ENCODE measurements at regions not wholly inside any gene's neighbourhood (a gene's known extent, or its start where the extent isn't known, plus 50 kb on each side); places are given as distances from the start of the nearest gene placed in this dataset.

DNA sequence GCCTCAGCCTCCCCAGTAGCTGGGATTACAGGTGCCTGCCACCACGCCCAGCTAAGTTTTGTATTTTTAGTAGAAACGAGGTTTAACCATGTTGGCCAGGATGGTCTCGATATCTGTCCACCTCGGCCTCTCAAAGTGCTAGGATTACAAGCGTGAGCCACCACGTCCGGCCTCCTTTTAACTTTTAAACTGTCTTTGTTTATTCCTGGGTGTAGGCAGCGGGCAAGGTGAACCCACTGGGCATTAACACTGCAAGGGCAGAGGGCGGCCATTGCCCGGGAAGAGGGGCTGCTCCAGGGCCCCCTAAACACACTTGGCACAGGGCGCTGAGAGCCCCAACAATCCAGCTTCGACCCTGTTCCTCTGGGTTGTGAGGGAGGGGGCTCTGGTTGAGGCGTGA lies 693.6 kb downstream of the BRD1 start:
- no peak for DNase-seq (ENCODE audit: low read depth in 2 of 2, low spot score in 1 of 2)

DNA sequence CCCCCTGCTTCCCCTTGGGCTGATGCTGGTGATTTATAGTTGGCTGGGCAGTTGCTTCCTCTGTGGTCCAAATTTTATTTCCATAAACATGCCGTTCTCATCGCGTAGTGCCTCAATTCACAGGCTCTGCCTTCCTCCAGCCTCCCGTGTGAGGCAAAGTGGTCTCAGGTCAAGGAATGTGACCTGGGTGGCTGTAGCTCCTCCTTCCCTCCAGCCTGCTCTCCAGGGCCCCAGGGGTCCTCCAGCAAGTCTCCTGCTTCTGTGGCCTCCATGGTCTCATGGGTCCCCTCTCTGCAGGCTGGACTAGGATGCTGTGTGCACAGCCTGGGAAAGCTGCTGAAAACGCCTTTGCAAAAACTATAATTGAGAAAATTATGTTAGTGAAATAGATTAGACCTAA lies 694.1 kb downstream of the BRD1 start:
- no peak for DNase-seq (ENCODE audit: low read depth in 2 of 2, low spot score in 1 of 2)

DNA sequence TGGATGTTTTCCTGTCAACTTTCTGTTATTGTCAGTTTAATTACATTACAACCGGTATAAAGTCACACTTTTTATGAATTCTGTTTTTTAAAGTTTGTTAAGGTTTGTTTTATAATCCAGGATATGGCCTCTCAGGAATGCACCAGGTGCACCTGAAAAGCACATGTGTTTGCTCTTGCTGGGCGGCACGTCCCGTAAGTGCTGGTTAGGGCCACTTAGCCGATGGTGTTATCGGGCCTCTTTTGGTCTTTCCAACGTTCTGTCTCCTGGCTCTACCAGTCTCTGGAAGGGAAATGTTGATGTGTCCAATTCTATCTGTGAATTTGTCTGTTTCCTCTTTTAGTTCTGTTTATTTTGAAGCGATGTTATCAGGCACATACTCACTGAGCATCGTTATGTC lies 695.7 kb downstream of the BRD1 start:
- no peak for DNase-seq (ENCODE audit: low read depth in 2 of 2, low spot score in 1 of 2)

DNA sequence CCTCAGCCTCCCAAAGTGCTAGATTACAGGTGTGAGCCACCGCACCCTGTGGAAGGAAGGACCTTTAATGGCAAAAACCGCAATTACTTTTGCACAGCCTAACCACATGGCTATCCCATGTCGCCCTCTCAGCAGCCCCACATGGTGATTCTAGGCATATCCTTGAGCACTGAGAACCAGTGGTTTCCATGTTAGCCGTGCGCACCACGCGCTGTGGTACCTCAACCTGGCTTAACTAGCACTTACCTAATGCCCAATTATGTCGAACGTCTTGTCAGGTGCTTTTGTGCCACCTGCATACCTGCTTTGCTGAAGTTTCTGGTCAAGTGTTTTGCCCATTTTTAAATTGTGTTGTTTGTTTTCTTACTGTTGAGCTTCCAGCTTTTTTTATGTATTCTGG lies 697.9 kb downstream of the BRD1 start:
- DNase-seq (ENCODE audit: low read depth in 2 of 2, low spot score in 1 of 2): no peak

DNA sequence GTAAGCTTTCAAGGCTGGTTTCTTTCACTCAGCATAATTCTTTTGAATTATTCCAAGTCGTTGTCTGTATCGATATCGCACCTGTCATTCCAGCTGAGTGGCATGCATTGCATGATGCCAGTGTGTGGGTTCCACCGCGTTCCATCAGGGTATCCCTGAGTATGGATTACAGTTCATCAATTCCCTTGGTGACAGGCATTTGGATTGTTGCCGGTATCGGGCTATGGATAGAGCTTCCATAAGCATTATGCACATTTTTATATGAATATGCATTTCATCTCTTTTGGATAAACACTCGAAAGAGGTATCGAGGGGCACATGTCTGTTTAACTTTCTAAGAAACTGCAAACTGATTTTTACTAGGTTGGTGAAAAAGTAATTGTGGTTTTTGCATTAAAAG lies 698.8 kb downstream of the BRD1 start:
- no peak for DNase-seq (ENCODE audit: low read depth in 2 of 2, low spot score in 1 of 2)

DNA sequence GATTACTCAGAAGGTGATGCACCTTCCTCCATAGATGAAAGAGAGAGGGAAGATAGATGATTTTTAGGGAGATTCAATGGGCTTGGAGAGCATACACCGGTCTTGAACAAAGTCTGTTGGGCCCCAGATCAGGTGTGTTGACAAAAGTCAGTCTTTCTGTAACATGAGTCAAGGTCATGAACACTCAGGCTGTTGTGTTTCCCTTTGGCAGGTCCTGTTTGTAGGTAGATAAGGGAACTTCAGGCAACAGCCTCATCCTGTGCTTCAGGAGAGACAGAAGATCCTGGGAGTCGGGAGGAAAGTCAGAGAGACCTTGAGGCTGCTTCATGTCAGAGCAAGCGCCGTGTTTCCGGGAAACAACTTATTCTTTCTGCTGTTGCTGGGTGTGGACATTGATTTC lies 703.1 kb downstream of the BRD1 start:
- DNase-seq (ENCODE audit: low read depth in 2 of 2, low spot score in 1 of 2): no peak

DNA sequence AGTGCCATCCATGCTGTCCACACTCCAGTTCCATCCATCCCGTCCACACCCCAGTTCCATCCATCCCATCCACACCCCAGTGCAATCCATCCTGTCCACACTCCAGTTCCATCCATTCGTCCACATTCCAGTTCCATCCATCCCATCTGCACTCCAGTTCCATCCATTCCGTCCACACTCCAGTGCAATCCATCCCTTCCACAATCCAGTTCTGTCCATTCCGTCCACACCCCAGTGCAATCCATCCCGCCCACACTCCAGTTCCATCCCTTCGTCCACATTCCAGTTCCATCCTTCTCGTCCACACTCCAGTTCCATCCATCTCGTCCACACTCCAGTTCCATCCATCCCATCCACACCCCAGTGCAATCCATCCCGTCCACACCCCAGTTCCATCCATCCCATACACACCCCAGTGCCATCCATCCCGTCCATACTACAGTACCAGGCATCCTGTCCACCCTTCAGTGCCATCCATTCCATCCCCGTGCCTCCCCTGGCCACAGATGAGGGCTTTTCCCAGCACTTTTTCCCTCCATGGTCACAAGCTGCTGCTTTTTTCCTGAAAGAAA lies 704.0 kb downstream of the BRD1 start:
- no peak for DNase-seq (ENCODE audit: low read depth in 2 of 2, low spot score in 1 of 2)

DNA sequence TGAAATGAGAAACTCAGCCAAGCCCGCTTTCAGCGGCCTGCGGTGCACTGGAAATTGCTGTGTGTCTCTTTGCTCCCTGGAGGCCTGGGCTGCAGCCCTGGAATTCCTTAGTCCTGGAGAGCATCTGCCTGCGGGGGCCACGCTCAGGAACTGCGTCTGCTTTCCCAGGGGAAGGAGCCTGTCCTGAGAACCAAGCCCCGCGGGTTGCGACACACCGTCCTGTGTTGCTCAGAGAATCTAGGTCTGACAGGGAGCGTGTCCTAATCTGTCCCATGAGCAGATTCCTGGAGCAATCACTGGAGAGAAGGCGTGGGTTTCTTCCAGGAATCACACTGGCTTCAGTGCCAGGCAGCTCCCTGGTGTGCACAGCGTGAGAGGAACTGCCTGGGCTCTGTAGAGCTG lies 708.1 kb downstream of the BRD1 start:
- no peak for DNase-seq (ENCODE audit: low read depth in 2 of 2, low spot score in 1 of 2)

DNA sequence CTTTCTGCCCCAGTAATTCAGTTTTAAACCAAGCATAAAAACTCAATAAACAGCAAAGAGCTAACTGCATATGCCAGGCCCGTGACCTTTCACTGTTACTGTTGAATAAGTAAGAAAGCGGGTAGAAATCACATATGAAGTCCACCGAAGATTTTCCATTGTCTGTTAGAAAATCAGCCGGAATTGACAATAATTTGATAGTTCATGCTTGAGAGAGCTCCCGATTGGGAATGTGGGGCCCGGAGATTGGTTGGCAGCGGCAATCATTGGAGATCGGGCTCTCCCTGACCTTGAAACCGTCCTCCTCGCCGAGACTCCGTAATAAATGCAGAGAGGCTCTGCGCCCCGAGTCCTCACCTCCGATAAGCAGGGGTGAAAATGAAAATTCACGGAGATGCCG lies 709.6 kb downstream of the BRD1 start:
- no peak for DNase-seq (ENCODE audit: low read depth in 2 of 2, low spot score in 1 of 2)

DNA sequence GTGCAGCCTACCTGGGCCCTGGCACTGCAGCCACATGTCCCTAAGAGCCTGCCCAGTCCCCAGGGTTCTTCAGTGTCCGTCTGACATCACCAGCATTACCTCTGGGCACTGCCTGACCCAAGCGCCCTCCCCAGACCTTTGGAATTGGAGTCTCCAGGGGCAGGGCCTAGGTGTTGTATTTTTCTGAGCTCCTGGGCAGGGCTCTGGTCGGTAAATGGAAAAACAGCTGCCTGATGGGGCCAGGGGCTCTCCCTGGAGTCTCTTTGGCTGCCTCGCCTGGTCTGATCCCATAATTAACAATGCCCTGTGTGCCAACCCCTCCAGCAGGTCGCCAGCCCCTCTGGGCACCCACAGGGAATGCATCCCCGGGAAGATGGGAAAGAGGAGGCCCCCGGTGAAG lies 710.2 kb downstream of the BRD1 start:
- no peak for DNase-seq (ENCODE audit: low read depth in 2 of 2, low spot score in 1 of 2)

DNA sequence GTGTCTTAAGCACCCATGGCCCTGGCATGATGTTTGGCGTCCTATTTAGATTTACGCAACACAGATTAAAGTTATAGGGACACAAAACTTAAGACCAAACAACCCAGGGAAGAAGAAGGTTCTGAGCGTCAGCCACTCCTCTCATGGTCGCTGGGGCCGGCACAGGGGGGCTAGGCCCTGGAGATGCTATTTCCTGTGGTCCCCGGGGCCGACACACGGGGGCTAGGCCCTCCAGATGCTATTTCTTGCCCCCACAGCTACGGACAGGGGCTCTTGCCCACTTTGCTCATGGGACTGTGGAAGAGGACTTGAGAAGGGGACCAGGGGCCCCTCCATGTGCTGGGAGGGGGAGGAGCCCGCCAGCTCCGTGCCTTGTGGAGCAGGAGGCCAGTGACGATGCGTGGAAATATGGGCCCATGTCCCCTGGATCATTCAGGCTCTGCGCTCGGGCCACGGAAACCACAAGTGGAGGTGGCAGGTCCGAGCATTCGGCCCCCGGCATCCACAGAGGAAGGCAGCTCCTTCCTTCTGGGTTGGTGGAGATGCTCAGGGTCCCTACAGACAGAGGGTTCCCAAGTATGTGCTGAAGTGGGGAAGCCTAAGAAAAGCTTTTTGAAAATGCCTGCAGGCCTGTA lies 711.1 kb downstream of the BRD1 start:
- no peak for DNase-seq (ENCODE audit: low read depth in 2 of 2, low spot score in 1 of 2)

DNA sequence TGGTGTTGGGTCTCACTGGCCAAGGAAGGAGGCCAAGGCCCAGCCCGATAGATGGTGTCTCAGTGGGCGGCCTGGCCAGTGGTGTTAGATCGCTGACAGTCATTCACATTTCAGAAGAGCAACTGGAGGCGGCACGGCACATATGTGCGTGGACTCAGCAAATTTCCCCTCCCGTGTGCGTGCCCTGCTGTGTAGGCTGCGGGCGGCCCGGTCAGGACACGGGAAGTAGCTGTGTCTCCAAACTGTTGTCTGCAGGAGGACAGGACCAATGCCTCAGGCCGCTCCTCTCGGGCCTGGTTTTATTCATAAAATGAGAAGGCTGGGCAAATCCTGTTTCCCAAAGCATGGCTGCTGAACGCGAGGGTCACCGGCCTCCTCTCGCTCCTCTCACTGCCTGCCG lies 711.7 kb downstream of the BRD1 start:
- DNase-seq (ENCODE audit: low read depth in 2 of 2, low spot score in 1 of 2): no peak

DNA sequence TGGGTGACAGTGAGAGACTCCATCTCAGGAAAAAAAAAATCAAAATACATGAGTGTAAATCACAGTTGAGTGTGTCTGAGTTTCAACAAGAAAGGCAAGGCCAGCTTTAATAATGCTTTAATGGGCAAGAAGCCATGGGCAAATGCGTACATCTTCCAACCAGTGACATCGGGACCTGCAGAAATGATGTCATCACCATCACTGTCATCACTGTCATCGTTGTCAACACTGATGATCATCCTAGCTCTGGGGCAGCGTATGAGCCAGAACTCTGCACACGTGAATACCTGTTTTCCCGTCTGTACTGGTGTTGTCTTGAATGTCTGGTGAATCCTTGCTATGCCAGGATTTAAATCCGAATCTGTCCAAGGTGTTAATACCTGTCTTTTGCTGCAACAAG lies 712.5 kb downstream of the BRD1 start:
- no peak for DNase-seq (ENCODE audit: low read depth in 2 of 2, low spot score in 1 of 2)

DNA sequence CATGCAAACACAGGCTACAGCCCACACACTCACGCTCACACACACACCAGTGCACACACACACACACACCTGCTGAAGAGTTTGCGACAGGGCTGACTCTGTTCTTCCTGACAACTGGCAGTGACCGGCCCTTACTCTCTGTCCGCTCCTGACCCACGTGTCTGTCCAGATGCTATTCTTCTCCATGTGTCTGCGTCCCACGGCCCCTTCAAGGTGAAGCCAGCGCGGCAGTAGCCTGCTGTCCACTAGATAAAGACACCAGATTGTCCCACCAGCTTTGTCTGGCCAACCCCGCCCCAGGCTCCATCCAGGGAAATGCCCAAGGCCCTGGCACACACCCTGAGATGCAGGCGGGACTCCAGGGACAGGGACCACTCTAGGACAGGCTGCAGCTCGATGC lies 713.9 kb downstream of the BRD1 start:
- DNase-seq (ENCODE audit: low read depth in 2 of 2, low spot score in 1 of 2): no peak

DNA sequence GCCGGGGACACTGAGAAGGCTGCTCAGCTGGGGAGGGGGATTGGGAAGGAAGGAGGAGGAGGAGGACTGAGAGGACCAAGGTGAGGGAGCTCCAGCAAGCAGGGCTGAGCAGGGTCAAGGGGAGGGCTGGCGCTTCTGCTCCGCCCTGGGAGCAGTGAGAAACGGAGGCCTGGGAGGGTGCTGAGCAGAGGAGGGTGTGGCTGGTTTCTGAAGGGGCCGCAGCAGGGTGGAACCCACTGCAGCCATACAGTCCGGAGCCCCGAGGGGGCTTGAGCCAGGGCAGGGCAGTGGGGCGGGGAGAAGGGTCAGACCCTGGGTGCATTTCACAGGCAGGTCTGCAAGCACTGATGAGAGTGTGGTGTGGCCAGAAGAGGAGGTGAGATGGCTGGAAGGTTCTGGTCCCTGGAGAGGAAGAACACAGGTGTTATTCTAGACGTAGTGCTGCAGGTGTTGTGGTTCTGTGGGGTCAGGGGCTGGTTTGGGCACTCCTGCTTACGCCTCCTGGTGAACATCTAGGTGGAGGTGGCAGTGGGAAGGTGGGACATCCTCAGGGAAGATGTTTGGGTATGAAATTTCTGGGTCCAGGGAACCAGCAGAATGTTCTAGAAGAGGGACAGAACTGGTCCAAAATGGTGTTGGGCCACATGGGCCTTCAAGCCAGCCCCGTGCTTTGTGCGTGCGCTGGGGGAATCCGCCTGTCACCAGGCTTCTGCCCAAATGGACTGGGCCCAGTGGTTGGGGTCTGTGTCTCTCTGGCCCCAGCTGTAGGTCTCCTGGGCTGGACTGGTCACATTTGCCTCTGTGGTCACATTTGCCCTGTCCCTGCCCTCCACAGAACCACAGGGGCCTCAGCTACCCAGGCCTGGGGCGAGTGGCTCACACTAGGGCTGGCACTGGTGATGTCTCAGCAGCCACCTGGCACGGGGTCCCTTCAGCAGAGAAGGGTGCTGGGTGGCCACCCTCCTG lies 714.7 kb downstream of the BRD1 start:
- DNase-seq (ENCODE audit: low read depth in 2 of 2, low spot score in 1 of 2): no peak

DNA sequence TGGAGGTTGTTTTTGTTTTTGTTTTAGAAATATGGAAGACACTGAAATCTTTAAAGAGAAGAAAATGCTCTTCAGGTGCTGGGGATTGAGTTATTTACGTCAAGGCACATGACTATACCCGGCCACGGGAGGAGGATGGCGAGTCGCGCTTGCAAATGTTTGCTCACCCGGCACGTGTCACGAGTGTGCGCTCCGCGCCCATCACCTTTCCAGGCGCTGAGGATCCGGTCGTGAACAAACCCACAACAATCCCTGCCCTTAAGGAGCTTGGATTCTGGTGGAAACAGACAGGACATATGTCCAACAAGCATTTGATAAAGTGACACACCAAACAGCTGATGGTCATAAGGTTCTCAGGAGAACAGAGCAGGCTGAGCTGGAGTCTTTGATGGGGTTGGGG lies 715.5 kb downstream of the BRD1 start:
- DNase-seq (ENCODE audit: low read depth in 2 of 2, low spot score in 1 of 2): no peak

DNA sequence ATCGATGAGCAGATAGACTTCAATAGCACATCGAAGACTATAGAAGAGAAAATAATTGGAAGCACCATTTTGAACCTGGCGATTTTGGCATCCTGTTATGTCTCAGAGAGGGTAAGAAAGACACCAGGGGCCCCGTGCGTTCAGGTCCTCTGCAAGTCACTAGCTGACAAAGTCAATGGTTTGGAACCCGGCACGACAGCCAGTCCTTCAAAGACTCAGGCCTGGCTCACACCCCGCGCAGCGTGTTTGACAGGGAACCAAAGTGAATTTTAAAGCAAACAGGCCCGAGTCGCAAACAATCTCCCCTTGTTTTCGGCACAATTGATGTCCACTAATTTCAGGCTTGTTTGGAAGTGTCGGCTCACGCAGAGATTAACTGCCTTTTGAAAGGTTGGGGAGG lies 716.6 kb downstream of the BRD1 start:
- no peak for DNase-seq (ENCODE audit: low read depth in 2 of 2, low spot score in 1 of 2)

DNA sequence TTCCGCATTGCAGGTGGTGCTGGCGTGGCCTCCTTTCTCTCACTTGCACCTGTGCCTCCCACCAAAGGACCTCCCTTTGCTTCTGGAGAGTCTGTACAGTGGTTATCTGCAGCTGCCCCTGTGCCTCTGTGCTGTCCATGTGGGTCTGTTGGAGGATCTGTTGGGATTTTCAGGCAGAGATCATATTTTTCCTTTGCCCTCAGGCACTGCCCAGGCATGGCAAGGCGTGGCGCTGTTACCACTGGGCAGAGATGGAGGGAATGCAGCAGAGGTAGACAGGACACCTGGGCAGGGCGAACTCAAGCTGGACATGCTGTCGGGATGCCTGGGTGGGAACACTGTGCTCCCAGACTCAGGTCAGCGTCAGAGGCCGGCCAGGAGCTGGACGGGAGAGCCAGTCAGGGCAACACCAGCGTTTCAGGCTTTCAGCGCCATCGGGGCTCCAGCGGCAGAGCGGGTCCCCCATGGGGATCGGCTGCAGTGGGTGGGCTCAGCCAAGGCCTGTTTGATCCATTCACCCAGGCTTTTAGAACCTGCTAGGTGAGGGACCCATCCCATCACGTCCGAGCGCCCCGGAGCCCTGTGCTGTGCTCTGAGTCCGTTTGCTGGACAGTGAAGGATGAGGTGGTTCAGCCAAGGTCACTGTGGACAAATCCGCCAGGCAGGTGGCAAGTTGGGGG lies 718.9 kb downstream of the BRD1 start:
- no peak for DNase-seq (ENCODE audit: low read depth in 2 of 2, low spot score in 1 of 2)

DNA sequence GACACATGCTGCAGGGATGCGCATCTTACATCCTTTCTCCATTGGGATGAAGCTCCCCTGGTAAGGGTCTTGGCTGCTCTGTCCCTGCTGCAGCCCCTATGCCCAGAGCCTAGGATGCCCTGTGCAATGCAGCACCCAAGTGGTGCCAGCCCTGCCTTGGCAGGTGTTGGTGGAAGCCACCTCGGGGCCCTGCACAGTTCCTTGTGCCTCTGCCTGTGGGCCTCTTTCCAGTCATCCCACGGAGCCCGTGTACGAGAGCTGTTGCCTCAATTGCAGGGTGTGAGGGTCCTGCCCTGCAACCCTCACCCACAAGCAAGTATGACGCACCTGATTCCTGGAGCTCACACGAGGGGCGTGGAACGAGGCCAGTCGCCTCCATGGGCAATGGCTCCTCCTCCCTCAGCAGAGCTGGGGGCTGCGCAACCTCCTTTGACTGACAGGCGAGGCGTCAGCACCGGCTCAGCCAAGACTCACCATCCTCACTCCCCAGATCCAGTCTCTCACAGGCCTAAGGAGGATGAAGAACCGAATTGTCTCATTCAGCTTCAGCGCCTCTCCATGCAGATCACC lies 719.6 kb downstream of the BRD1 start:
- no peak for DNase-seq (ENCODE audit: low read depth in 2 of 2, low spot score in 1 of 2)

DNA sequence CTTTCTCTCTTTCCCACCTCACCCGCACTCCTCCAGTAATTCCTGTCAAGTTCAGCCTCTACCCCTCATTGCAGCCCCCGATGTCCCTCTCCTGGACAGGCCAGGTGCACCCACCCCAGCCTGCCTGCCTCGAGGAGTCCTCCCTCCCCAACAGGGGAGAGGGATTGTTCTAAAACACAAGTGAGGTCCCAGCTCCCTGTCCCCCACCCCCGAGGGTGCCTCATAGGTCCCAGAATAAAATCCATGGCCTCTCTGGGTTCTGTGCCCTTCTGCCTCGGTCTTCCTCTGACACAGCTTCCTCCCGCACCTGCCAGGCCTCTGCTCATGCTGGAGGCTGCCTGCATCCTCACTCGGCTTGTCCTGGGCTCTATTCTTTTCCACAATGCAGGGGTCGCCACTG lies 720.1 kb downstream of the BRD1 start:
- DNase-seq (ENCODE audit: low read depth in 2 of 2, low spot score in 1 of 2): no peak

DNA sequence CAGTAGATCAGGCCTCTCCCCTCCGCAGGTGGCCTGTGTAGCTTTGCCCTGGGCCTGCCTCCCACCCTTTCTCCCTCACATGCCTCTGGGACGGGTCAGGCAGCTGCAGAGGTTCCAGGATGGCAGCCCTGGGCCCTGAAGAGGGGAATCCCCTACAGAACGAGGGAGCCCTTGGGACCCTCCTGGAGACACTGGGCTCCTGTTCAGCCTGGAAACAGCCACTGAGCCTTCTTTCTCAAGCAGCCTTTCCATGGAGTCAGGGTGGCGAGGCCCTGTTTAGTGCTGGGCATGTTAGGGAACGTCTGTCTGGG lies 720.9 kb downstream of the BRD1 start:
- no peak for DNase-seq (ENCODE audit: low read depth in 2 of 2, low spot score in 1 of 2)

Data from stimulated activated CD8-positive, alpha-beta memory T cell treated with anti-CD3 and anti-CD28 coated beads, Interleukin-4, amount 100 ng/mL, for 4 hours (primary cell).